ENCODE measurements at regions not wholly inside any gene's neighbourhood (a gene's known extent, or its start where the extent isn't known, plus 50 kb on each side); places are given as distances from the start of the nearest gene placed in this dataset.

- ChIA-PET POLR2A (ENCODE audit: low non-redundant PET) (no interaction called here), CTCF (no interaction called here)
- Histone ChIP-seq H3K9me3 (ENCODE audit: low read depth, low read length, poor library complexity, severe bottlenecking) (no peaks in the 10 kb centered on the region), H3K27me3 (replicated peaks; ENCODE audit: insufficient read depth, low read depth, low read length, poor library complexity) (no peaks in the 10 kb centered on the region), H3K36me3 (ENCODE audit: insufficient read depth, low read length, poor library complexity, severe bottlenecking) (no peaks in the 10 kb centered on the region), H3K4me3 (ENCODE audit: low read depth, low read length, poor library complexity, severe bottlenecking) (no peak overlapping the region), H3K4me1 (ENCODE audit: insufficient read depth, low read length, poor library complexity, severe bottlenecking) (no peaks in the 10 kb centered on the region), H3K27ac (ENCODE audit: low read depth, low read length, poor library complexity, severe bottlenecking) (no peak overlapping the region)
- TF ChIP-seq CTCF (conservative IDR thresholded peaks at IDR 0.05; ENCODE audit: low read depth, low read length) (no peak), EZH2 (IDR thresholded peaks at IDR 0.05; ENCODE audit: borderline replicate concordance, low read depth, low read length, poor library complexity, severe bottlenecking) (no peak)
- no peak for DNase-seq (ENCODE audit: low spot score)
- intact Hi-C loops (cut with micrococcal nuclease; ENCODE audit: unreplicated experiment), result no loop called here
- BruUV-seq (replicated peaks), result no TSS peak
These were observed 272.4 kb downstream of the ETV1 start for GRCh38 chr7:13717031-13717430.

GRCh38 chr7:13724191-13724976, 265.1 kb downstream of the ETV1 start:
- no TSS peak for BruUV-seq (replicated peaks)
- H3K36me3 ChIP-seq (ENCODE audit: insufficient read depth, low read length, poor library complexity, severe bottlenecking), result no peaks in the 10 kb centered on the region
- intact Hi-C loops (cut with micrococcal nuclease; ENCODE audit: unreplicated experiment), result no loop called here
- peaks cover 3% of the 10 kb centered on the region for H3K4me1 ChIP-seq (ENCODE audit: insufficient read depth, low read length, poor library complexity, severe bottlenecking)
- H3K27me3 ChIP-seq (replicated peaks; ENCODE audit: insufficient read depth, low read depth, low read length, poor library complexity), result no peaks in the 10 kb centered on the region
- peaks cover 4% of the 10 kb centered on the region for H3K9me3 ChIP-seq (ENCODE audit: low read depth, low read length, poor library complexity, severe bottlenecking)
- no peak for TF ChIP-seq CTCF (conservative IDR thresholded peaks at IDR 0.05; ENCODE audit: low read depth, low read length)
- TF ChIP-seq EZH2 (IDR thresholded peaks at IDR 0.05; ENCODE audit: borderline replicate concordance, low read depth, low read length, poor library complexity, severe bottlenecking), result no peak
- H3K4me3 ChIP-seq (ENCODE audit: low read depth, low read length, poor library complexity, severe bottlenecking), result no peak overlapping the region
- no peak overlapping the region for H3K27ac ChIP-seq (ENCODE audit: low read depth, low read length, poor library complexity, severe bottlenecking)
- CTCF ChIA-PET, result interaction anchor here (0.6 kb wide), 1 partner anchor 1130 kb away, joined by 7 read pairs; no protein-coding TSS in a partner anchor
- POLR2A ChIA-PET (ENCODE audit: low non-redundant PET), result no interaction called here
- DNase-seq (ENCODE audit: low spot score), result no peak

- ChIA-PET CTCF (no interaction called here), POLR2A (ENCODE audit: low non-redundant PET) (no interaction called here)
- intact Hi-C loops (cut with micrococcal nuclease; ENCODE audit: unreplicated experiment), result loop anchor here (5.0 kb wide), 1 partner anchor 443 kb away; no protein-coding TSS in a partner anchor
These were observed 264.4 kb downstream of the ETV1 start for GRCh38 chr7:13724977-13725566.

More at GRCh38 chr7:13724977-13725566, 264.4 kb downstream of the ETV1 start:
- Histone ChIP-seq H3K4me3 (ENCODE audit: low read depth, low read length, poor library complexity, severe bottlenecking) (no peak overlapping the region), H3K4me1 (ENCODE audit: insufficient read depth, low read length, poor library complexity, severe bottlenecking) (peaks cover 3% of the 10 kb centered on the region), H3K9me3 (ENCODE audit: low read depth, low read length, poor library complexity, severe bottlenecking) (peaks cover 4% of the 10 kb centered on the region), H3K27me3 (replicated peaks; ENCODE audit: insufficient read depth, low read depth, low read length, poor library complexity) (no peaks in the 10 kb centered on the region), H3K27ac (ENCODE audit: low read depth, low read length, poor library complexity, severe bottlenecking) (no peak overlapping the region), H3K36me3 (ENCODE audit: insufficient read depth, low read length, poor library complexity, severe bottlenecking) (no peaks in the 10 kb centered on the region)
- no peak for DNase-seq (ENCODE audit: low spot score)
- TF ChIP-seq CTCF (conservative IDR thresholded peaks at IDR 0.05; ENCODE audit: low read depth, low read length), result no peak
- TF ChIP-seq EZH2 (IDR thresholded peaks at IDR 0.05; ENCODE audit: borderline replicate concordance, low read depth, low read length, poor library complexity, severe bottlenecking), result no peak
- BruUV-seq (replicated peaks), result no TSS peak
